ENCODE measurements at regions not wholly inside any gene's neighbourhood (a gene's known extent, or its start where the extent isn't known, plus 50 kb on each side); places are given as distances from the start of the nearest gene placed in this dataset.

- TF ChIP-seq POLR2AphosphoS5 (IDR thresholded peaks at IDR 0.05; ENCODE audit: low read length) (no peak), CTCF (IDR thresholded peaks at IDR 0.05 in 2 of 3, conservative IDR thresholded peaks at IDR 0.05 in 1 of 3; ENCODE audit: control insufficient read depth in 2 of 3, extremely low read depth in 1 of 3, insufficient read depth in 1 of 3, low read depth in 3 of 3, low read length in 3 of 3) (no peak), ATF3 (IDR thresholded peaks at IDR 0.05; ENCODE audit: borderline replicate concordance, extremely low read depth, low read depth, low read length) (no peak), BMI1 (IDR thresholded peaks at IDR 0.05; ENCODE audit: borderline replicate concordance) (no peak), ASH2L (IDR thresholded peaks at IDR 0.05; ENCODE audit: borderline replicate concordance, low read depth) (no peak), ZNF687 (IDR thresholded peaks at IDR 0.05) (no peak), TCF7 (IDR thresholded peaks at IDR 0.05; ENCODE audit: borderline replicate concordance) (no peak), YY1 (IDR thresholded peaks at IDR 0.05; ENCODE audit: low read depth, low read length) (no peak), POLR2A (IDR thresholded peaks at IDR 0.05; ENCODE audit: low read depth, low read length) (no peak), BCL11A (IDR thresholded peaks at IDR 0.05; ENCODE audit: low read depth, low read length) (no peak), SP1 (IDR thresholded peaks at IDR 0.05; ENCODE audit: low read depth, low read length) (no peak), NR2F1 (conservative IDR thresholded peaks at IDR 0.05) (no peak), RAD21 (IDR thresholded peaks at IDR 0.05; ENCODE audit: insufficient read depth, low read depth, low read length) (no peak)
These were observed 52.9 kb upstream of the MLN start for GRCh38 chr6:33856655-33857054.
